ENCODE measurements at regions not wholly inside any gene's neighbourhood (a gene's known extent, or its start where the extent isn't known, plus 50 kb on each side); places are given as distances from the start of the nearest gene placed in this dataset.

GRCh38 chr16:24673155-24673554 is 56.3 kb upstream of the TNRC6A start:
- POLR2A ChIA-PET, result no interaction called here
- Histone ChIP-seq H3K9me3 (replicated peaks; ENCODE audit: control insufficient read depth, insufficient read depth, low read length) (no peaks in the 10 kb centered on the region), H3K79me2 (ENCODE audit: control insufficient read depth, insufficient read depth, low read length) (no peaks in the 10 kb centered on the region), H3K4me3 (replicated peaks in 1 of 3; ENCODE audit: insufficient read depth in 1 of 3, low read depth in 1 of 3, low read length in 3 of 3) (no peak overlapping the region), H4K20me1 (replicated peaks; ENCODE audit: control insufficient read depth, extremely low read depth, insufficient read depth, low read length) (no peaks in the 10 kb centered on the region), H3K4me2 (ENCODE audit: insufficient read depth, low read length) (no peak overlapping the region), H3K9ac (replicated peaks; ENCODE audit: extremely low read depth, insufficient read depth, low read length) (no peak overlapping the region), H3K27me3 (ENCODE audit: control insufficient read depth in 2 of 2, insufficient read depth in 2 of 2, low read length in 2 of 2) (no peaks in the 10 kb centered on the region), H2AFZ (ENCODE audit: low read depth, low read length) (no peak overlapping the region), H3K4me1 (ENCODE audit: control insufficient read depth, extremely low read depth, insufficient read depth, low read length) (peaks cover 14% of the 10 kb centered on the region), H3K9me1 (replicated peaks; ENCODE audit: control insufficient read depth, extremely low read depth, insufficient read depth, low read length) (no peaks in the 10 kb centered on the region), H3K36me3 (ENCODE audit: control insufficient read depth in 2 of 2, extremely low read depth in 1 of 2, insufficient read depth in 2 of 2, low read length in 2 of 2) (no peaks in the 10 kb centered on the region), H3K27ac (ENCODE audit: insufficient read depth, low read depth, low read length) (no peak overlapping the region)
- CTCF ChIA-PET, result interaction anchor here (1.0 kb wide), 1 partner anchor 15 kb away, joined by 5 read pairs; no protein-coding TSS in a partner anchor
- no TSS peak for BruUV-seq (replicated peaks)
- TF ChIP-seq POLR2A (IDR thresholded peaks at IDR 0.05; ENCODE audit: low read depth, low read length) (no peak), MAX (IDR thresholded peaks at IDR 0.05; ENCODE audit: insufficient read depth, insufficient read length) (no peak), POLR2AphosphoS5 (IDR thresholded peaks at IDR 0.05; ENCODE audit: insufficient read depth, low read depth, low read length) (no peak), EZH2 (IDR thresholded peaks at IDR 0.05; ENCODE audit: borderline replicate concordance, low read depth, low read length, severe bottlenecking) (no peak), GATA2 (IDR thresholded peaks at IDR 0.05; ENCODE audit: insufficient read depth, insufficient read length, low read depth, low read length) (no peak), CTCF (IDR thresholded peaks at IDR 0.05; ENCODE audit: extremely low read depth in 1 of 2, insufficient read depth in 1 of 2, low read depth in 1 of 2, low read length in 2 of 2) (no peak), FOS (IDR thresholded peaks at IDR 0.05; ENCODE audit: borderline replicate concordance, insufficient read depth, low read length) (no peak)
- dilution Hi-C loops (cut with MboI; ENCODE audit: extremely low pct_ligation_motif_present, low sequenced_read_pairs), result no loop called here
- intact Hi-C loops (cut with micrococcal nuclease), result no loop called here
- FAIRE-seq (no peak), DNase-seq (ENCODE audit: low read depth, low spot score) (no peak)
